Hematopoietic multipotent progenitor cell treated with erythropoietin and hydrocortisone succinate and interleukin-3 and kit ligand, for 8 days (in vitro differentiated cells): ENCODE measurements at regions not wholly inside any gene's neighbourhood (a gene's known extent, or its start where the extent isn't known, plus 50 kb on each side); places are given as distances from the start of the nearest gene placed in this dataset.
"Not testable (repeated sequence)": the region's sequence is repeated elsewhere in the genome, so short reads cannot be mapped to it uniquely, and the experiment has no call there.

Source experiments
- DNase-seq: peaks from one replicate; pipeline ENCODE4 v3.0.0-alpha.2; 2015

DNA sequence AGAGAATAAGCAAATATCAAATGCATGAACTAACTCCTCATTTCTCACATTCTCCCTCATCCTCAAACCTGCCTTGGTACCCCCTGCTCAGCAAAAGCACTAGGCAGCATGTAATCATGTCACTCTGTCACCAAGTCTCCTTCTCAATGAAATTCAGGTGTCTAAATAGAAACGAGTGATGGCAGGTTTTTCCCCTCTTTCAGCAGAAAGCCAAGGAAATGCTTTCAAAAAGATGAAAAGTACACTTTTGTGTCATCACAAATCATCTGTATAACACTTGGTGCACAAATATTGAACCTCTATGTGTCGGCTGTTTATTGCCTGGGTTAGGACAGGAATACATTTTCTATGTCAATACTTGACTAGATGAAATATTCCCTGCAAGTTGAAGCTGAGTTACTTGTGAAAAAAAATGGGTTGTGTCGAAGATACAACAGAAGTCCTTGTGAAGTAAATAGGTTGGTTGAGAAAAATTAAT lies 285.1 kb upstream of the MAGEB18 start:
- no peak for DNase-seq

DNA sequence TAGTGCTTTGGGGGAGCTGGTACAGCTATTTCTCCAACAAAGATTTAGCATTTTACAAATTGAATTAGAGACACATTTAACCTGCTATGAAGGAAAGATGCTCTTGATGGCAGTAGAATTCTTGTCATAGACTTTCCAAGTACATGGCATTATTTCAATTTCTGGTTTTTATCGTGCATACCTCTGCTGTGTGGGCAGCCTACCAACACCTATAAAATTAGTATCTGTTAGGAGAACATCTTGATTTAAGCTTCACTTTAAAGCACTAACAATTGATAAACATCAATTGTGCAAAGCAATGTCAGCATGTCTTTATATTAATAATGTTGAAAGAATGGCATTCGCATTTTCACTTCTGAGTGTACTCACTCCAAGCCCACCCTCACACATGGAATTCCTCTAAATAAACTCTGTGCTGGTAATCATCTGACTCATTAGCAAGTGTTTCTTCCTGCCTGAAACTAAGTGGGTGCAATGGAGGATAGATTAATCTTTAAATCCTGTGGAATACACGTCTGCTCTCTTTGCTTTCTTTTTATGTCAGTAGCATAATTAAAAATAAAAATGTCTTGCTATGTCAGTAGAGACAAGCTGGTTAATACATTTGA lies 279.8 kb upstream of the MAGEB18 start:
- DNase-seq = no peak

GRCh38 chrX:25860322-25860721 lies 277.8 kb upstream of the MAGEB18 start:
- DNase-seq = no peak

DNA sequence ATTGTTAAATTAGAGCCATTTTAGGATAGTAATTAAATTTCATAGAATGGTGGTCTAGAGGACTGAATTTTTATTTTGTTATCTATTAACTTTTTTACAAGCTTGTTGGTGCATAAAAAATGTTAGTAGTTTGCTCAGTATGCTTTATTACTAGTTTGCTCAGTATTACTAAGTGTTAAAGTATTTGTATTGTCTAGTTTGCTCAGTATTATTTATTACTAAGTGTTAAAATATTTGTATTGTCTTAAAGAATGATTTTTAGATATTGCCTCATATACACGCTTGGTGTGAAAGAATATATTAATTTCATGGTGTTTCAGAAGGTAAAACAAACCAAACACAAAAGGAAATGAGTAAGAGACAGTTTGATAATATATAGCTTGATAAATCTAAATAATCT lies 268.4 kb upstream of the MAGEB18 start:
- DNase-seq = no peak

- no peak for DNase-seq
Observed at GRCh38 chrX:25872786-25873185, 265.4 kb upstream of the MAGEB18 start.

DNA sequence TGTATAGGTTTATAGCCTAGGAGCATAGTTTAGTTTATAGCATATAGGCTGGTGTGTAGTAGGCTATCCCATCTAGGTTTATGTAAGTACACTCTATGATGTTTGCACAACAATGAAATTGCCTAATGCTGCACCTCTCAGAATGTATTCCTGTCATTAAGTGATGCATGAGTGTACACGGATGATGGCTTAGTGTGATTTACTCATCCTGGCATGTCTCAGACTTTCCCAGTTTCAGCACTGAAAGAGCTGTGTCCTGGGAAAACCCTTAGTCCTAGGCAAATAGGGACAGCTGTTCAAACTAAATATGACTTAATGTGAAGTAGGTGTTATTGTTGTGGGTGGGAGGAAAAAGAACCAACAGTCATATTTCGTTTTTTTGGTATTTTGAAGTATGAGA lies 264.9 kb upstream of the MAGEB18 start:
- DNase-seq = no peak

DNA sequence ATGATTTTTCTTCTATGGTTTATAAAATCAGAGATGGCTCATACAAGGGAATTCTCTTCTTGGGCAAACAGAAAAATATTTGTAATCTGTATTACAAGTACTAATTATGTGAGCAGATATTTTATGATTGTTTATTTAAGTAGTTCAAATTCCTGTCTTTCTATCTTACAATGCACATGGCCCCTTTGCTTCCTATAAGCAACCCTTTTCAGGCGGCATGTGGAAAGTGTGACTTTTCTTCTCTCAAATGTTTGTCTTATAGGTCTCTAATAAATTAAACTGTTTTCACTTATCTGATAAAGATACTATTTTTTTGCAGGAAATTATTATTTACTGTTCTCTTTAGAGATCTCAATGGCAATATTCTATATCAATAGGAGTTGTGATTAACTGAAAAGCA lies 259.3 kb upstream of the MAGEB18 start:
- no peak for DNase-seq

- DNase-seq = not testable (repeated sequence)
Observed at GRCh38 chrX:25882503-25882902, 255.6 kb upstream of the MAGEB18 start.

GRCh38 chrX:25897758-25898157 lies 240.4 kb upstream of the MAGEB18 start:
- no peak for DNase-seq

DNA sequence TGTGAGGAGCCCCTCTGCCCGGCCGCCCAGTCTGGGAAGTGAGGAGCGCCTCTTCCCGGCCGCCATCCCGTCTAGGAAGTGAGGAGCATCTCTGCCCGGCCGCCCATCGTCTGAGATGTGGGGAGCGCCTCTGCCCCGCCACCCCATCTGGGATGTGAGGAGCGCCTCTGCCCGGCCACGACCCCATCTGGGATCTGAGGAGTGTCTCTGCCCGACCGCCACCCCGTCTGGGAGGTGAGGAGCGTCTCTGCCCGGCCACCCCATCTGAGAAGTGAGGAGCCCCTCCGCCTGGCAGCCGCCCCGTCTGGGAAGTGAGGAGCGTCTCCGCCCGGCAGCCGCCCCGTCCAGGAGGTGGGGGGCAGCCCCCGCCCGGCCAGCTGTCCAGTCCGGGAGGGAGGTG lies 232.4 kb upstream of the MAGEB18 start:
- DNase-seq = not testable (repeated sequence)

- DNase-seq = no peak
Observed at GRCh38 chrX:25925946-25926345, 212.2 kb upstream of the MAGEB18 start.

GRCh38 chrX:25928316-25928715 lies 209.8 kb upstream of the MAGEB18 start:
- DNase-seq = no peak

DNA sequence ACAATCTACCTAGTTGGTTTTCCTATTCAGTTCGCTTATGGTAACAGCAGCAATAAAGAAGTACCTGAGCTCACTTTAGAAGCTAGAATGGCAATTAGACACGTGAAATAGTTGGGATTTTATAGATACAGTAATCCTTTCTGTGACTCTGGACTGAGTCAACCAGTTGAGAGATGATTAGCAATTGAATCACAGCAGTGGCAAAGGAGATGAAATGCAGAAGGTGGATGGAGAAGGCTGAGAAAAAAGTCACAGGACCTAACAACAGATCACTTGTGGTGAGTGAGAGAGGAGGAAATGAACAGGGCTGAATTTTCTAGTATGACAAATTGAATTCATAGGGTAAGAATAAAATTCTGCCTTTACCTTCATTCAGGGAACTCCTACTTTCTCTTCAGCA lies 197.1 kb upstream of the MAGEB18 start:
- no peak for DNase-seq

- DNase-seq = no peak
Observed at GRCh38 chrX:25941559-25942250, 196.4 kb upstream of the MAGEB18 start.

- peak; percentile 2 for DNase-seq
Observed at GRCh38 chrX:25968920-25969319, 169.2 kb upstream of the MAGEB18 start.

- no peak for DNase-seq
Observed at GRCh38 chrX:25976683-25977310, 161.3 kb upstream of the MAGEB18 start.

- DNase-seq = no peak
Observed at GRCh38 chrX:25998687-25999086, 139.5 kb upstream of the MAGEB18 start.

DNA sequence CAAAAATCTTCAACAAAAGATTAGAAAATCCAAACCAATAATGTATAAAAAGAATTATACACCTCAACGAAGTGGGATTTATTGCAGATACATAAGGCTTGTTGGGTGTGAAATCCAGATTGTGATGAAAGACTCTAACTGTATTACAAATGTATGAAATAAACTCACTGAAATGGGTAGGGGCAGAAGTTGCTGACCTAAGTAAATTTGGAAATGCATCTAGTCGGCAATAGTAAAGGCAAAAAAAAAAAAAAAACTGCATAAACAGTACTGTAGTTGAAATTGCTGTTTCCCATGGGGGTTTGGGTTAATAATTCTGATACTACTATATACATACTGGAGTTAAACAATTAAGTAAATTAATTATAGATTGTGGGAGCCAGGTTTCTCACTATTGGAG lies 130.7 kb upstream of the MAGEB18 start:
- no peak for DNase-seq

DNA sequence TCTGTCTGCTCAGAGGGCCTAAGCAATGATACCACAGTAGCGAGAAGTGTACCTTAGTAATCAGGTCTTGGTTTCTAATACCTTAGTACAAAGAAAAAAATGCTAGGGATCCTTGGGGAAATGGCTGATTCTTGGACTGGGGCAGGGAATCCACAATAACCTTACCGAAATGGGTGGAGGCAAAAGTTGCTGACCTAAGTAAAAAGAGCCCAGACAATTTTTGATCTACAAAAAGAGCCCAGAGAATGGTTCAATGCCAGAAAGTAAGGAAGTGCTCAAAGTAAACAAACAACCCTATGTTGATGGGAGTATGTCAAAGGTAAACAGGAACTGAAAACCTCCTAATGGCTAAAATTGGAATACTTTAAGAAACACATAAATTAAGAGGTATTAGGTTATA lies 130.1 kb upstream of the MAGEB18 start:
- no peak for DNase-seq

DNA sequence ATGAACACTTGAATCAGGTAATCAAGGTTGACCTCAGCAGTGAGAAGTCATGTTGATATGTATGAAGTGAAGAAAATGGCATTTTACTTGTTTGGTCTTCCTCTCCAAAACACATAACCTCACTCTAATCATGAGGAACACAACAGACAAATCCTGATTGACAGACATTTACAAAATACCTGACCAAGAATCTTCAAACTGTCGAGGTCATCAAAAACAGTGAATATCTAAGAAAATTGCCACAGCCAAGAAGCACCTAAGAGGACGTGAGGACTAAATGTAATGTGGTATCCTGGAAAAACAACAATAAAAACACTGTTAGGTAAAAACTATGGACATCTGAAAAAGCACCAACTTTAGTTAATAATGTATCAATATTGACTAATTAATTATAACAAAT lies 129.5 kb upstream of the MAGEB18 start:
- DNase-seq = no peak

DNA sequence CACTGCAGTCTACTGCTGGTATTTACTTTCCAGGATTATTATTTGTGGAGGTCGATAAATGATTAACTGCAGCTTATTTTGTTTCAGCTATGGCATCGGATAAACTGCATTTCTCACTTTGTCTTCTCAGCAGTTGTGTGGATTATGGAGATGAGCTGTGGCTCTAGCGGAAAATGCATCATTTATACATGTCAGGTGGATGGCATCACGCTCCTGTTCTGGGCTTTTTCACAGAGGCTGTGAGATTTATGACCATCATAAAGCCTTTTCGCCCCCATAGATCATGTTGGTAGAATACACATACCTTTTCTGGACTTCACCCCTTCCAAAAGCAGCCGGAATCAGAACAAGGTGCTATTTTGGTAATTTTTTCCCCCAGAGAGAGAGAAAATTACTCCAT lies 118.8 kb upstream of the MAGEB18 start:
- DNase-seq = no peak

- DNase-seq = no peak
Observed at GRCh38 chrX:26026179-26026578, 112.0 kb upstream of the MAGEB18 start.

DNA sequence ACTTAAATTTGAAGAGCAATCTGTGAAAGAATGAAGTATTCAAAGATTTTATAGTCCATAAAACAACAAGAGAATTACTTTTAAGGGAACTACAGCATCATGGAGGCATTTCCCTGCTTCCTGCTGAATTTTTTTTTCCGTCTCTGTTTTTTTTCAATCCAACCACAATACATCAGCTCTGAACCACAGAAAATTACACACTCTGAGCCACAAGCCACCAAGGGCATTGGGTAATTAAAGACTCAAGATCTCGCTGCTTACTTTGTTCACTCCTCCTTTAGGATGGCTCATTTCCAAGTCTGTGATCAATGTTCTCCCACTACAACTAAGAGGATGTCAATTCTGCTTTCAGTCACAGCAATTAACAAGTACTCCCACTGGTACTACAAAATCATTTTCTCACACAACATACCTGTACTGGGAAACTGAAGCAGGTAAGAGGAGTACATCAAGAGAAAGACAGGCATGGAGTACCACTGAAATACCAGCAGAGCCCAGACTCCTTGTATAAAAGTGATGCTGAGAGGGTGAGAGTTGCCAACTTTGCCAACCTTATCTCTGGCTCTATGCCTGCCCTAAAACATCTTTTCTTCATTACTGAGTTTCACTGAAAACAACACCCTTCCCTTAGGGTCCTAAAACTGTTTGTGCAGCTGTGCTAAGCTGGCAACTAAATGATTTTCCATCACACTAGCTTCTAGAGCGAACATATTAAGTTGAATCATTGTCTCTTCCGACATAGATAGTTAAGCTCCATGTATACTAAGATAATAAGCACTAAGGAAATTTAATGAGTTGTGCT lies 105.8 kb upstream of the MAGEB18 start:
- DNase-seq = no peak

DNA sequence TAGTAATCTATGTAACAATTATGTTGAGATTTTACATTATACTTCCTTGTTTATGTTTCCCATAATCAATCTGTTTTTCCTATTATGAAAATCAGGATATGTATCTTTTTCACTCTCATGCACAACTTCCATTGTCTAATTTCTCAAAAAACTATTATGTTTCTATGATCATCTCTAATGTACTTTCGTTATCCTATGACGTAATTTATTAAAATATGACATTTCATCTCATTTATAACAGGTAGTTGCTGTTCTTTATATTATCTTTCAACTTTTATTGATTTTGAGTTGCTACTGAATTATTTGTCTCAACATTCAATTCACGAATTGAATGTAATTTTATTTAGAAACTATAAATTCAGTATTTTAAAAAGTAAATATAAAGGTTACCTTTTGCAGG lies 100.8 kb upstream of the MAGEB18 start:
- no peak for DNase-seq
